Epithelial cell of proximal tubule (primary cell): ENCODE measurements at regions not wholly inside any gene's neighbourhood (a gene's known extent, or its start where the extent isn't known, plus 50 kb on each side); places are given as distances from the start of the nearest gene placed in this dataset.

ENCODE experiments used
- DNase-seq: peaks from one replicate; pipeline ENCODE4 v3.0.0-alpha.2; 2011; ENCODE audit warnings: low read depth
- H3K4me3 ChIP-seq: 2 replicates; pipeline ENCODE4 v1.5.1; 2011; ENCODE audit warnings: low read depth, mild to moderate bottlenecking, low read length
- CTCF ChIP-seq: conservative IDR thresholded peaks from 2 replicates; pipeline ENCODE4 v1.5.1; 2012; ENCODE audit warnings: low read depth, mild to moderate bottlenecking, low read length

- H3K4me3 ChIP-seq: no peak overlapping the region
- TF ChIP-seq CTCF: no peak
- DNase-seq: no peak
Observed at GRCh38 chrX:138294951-138295350, 416.6 kb downstream of the FGF13 start.

GRCh38 chrX:138298268-138298667 lies 413.2 kb downstream of the FGF13 start:
- no peak overlapping the region for H3K4me3 ChIP-seq
- DNase-seq: no peak
- no peak for TF ChIP-seq CTCF

- no peak for TF ChIP-seq CTCF
- no peak overlapping the region for H3K4me3 ChIP-seq
- no peak for DNase-seq
Observed at GRCh38 chrX:138345801-138346200, 365.7 kb downstream of the FGF13 start.

- TF ChIP-seq CTCF: no peak
- no peak overlapping the region for H3K4me3 ChIP-seq
- no peak for DNase-seq
Observed at GRCh38 chrX:138349351-138349750, 362.2 kb downstream of the FGF13 start.

- no peak for TF ChIP-seq CTCF
- H3K4me3 ChIP-seq: no peak overlapping the region
- DNase-seq: no peak
Observed at GRCh38 chrX:138378876-138379275, 332.6 kb downstream of the FGF13 start.

GRCh38 chrX:138408101-138408500 lies 303.4 kb downstream of the FGF13 start:
- TF ChIP-seq CTCF: no peak
- no peak for DNase-seq
- H3K4me3 ChIP-seq: no peak overlapping the region

GRCh38 chrX:138411048-138411447 lies 300.5 kb downstream of the FGF13 start:
- no peak overlapping the region for H3K4me3 ChIP-seq
- DNase-seq: no peak
- no peak for TF ChIP-seq CTCF
